GM12872 (cell line): ENCODE measurements at regions not wholly inside any gene's neighbourhood (a gene's known extent, or its start where the extent isn't known, plus 50 kb on each side); places are given as distances from the start of the nearest gene placed in this dataset.

Experiments used
- TF ChIP-seq, protein P1 (sequence below): IDR thresholded peaks from 3 replicates; pipeline ENCODE4 v1.5.1; 2011; ENCODE audit warnings: low read depth, mild to moderate bottlenecking, low read length, moderate library complexity; ENCODE audit not compliant: insufficient read depth

- TF ChIP-seq, protein P1, sequence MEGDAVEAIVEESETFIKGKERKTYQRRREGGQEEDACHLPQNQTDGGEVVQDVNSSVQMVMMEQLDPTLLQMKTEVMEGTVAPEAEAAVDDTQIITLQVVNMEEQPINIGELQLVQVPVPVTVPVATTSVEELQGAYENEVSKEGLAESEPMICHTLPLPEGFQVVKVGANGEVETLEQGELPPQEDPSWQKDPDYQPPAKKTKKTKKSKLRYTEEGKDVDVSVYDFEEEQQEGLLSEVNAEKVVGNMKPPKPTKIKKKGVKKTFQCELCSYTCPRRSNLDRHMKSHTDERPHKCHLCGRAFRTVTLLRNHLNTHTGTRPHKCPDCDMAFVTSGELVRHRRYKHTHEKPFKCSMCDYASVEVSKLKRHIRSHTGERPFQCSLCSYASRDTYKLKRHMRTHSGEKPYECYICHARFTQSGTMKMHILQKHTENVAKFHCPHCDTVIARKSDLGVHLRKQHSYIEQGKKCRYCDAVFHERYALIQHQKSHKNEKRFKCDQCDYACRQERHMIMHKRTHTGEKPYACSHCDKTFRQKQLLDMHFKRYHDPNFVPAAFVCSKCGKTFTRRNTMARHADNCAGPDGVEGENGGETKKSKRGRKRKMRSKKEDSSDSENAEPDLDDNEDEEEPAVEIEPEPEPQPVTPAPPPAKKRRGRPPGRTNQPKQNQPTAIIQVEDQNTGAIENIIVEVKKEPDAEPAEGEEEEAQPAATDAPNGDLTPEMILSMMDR: no peak
Observed at GRCh38 chr10:2410049-2410448, 657.3 kb upstream of the PFKP start.

- TF ChIP-seq, protein P1: no peak
Observed at GRCh38 chr10:2401459-2401858, 664.1 kb upstream of the ADARB2 start.

GRCh38 chr10:2399482-2399881 lies 662.2 kb upstream of the ADARB2 start:
- TF ChIP-seq, protein P1: no peak

GRCh38 chr10:2392145-2392812 lies 655.0 kb upstream of the ADARB2 start:
- TF ChIP-seq, protein P1: no peak

GRCh38 chr10:2387672-2388071 lies 650.3 kb upstream of the ADARB2 start:
- TF ChIP-seq, protein P1: no peak

GRCh38 chr10:2387261-2387660 lies 649.9 kb upstream of the ADARB2 start:
- TF ChIP-seq, protein P1: no peak

GRCh38 chr10:2380218-2380617 lies 642.9 kb upstream of the ADARB2 start:
- TF ChIP-seq, protein P1: no peak

- TF ChIP-seq, protein P1: no peak
Observed at GRCh38 chr10:2367083-2367482, 629.8 kb upstream of the ADARB2 start.
